Ovary (tissue), 7 donors: ENCODE measurements at regions not wholly inside any gene's neighbourhood (a gene's known extent, or its start where the extent isn't known, plus 50 kb on each side); places are given as distances from the start of the nearest gene placed in this dataset.

Experiments
- DNase-seq, 5 donors: peaks; one replicate each; pipeline ENCODE4 v3.0.0-alpha.2; 2019 to 2020
- H3K27ac ChIP-seq, 2 donors: fragments of 200-600 bp; one replicate each; pipeline versions ENCODE4 v1.5.1 to v1.8.0; 2019 to 2022
- H3K27me3 ChIP-seq: fragments of 200-600 bp; one replicate; pipeline ENCODE4 v1.8.0; 2022
- H3K36me3 ChIP-seq: fragments of 200-600 bp; sonication (generic); one replicate; pipeline ENCODE4 v1.5.1; 2019
- H3K4me1 ChIP-seq: one replicate; pipeline ENCODE4 v1.8.1; 2013; ENCODE audit warnings: mild to moderate bottlenecking, moderate library complexity; ENCODE audit not compliant: insufficient read depth
- H3K4me3 ChIP-seq: fragments of 200-600 bp; sonication (generic); one replicate; pipeline ENCODE4 v1.5.1; 2017
- H3K9me3 ChIP-seq, 2 donors: fragments of 200-600 bp in 1 of 2; sonication (generic) in 1 of 2; one replicate each; pipeline versions ENCODE4 v1.5.1 to v1.8.1; 2013 to 2019; ENCODE audit warnings: mild to moderate bottlenecking in 1 of 2, moderate library complexity in 1 of 2
- CTCF ChIP-seq, 3 donors: fragments of 450-650 bp in 2 of 3; fragments of 200-600 bp in 1 of 3; IDR thresholded peaks; one replicate each; pipeline versions ENCODE4 v1.5.1 to v1.8.0; 2016 to 2022; ENCODE audit warnings: antibody characterized with exemption in 3 of 3, mild to moderate bottlenecking in 1 of 3
- EP300 ChIP-seq: sonication (generic); formaldehyde crosslinking; IDR thresholded peaks from one replicate; pipeline ENCODE4 v1.6.1; 2017; ENCODE audit warnings: antibody characterized with exemption
- POLR2A ChIP-seq: fragments of 450-650 bp; IDR thresholded peaks from one replicate; pipeline ENCODE4 v1.6.1; 2017; ENCODE audit warnings: antibody characterized with exemption, mild to moderate bottlenecking, moderate library complexity
- WGBS, 3 donors: extraction: QIAGEN DNeasy Blood & Tissue Kit in 1 of 3; methylation state at CpG; one replicate each; pipeline versions ENCODE4 v1.1.5 to v1.1.7; 2013 to 2017; 5-methylcytosine and 5-hydroxymethylcytosine counted together
- intact Hi-C, 4 donors: fragments of 100-400 bp; cut with DNase I; formaldehyde crosslinking; loops; one replicate each; pipeline versions ENCODE4 v1.11.0 to v1.15.1; 2022 to 2023
- donor health status: DM: no; HTN: no; CAD: no; lungs with moderate emphysema.
- donor health status: DM: no; HTN: no; CAD: no.
- donor health status: Bipolar disorder and iron deficiency.
- donor health status: DM: no; HTN: no; CAD: no.
- donor health status: DM: yes; HTN: yes; CAD: no.

DNA sequence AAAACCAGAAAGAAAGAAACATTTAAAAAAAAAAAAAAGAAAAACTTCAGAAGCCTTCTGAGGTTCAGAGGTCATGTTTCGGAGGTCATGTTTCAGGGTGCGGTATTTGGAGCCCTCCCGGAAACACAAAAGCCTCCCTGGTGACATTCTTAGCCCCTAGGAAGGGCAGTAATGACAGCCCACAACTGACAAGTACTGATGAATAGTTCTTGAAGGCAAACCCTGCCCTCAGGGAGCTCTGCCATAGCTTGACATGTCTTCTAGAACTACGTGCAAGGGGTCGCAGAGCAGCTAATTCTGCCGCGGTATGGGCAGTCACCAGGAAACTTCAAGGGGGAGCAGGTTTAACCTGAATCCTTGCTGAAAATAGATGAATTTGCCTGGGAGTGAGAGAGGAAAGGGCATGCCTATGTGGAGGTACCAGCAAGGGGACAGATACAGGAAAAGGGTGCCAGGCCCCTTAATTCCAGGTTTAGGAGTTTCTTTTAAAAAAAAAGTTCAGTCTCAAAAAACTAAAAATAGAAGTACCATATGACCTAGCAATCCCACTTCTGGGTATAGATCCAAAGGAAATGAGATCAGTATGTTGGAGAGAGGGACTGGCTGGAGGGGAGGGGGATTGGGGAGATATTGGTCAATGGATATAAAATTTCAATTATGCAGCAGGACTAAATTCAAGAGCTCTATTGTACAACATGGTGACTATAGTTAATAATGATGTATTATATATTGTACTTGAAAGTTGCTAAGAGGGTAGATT, 98.4 kb downstream of the C9orf152 start:
- H3K27ac ChIP-seq: no peak overlapping the region
- H3K27me3 ChIP-seq: no peaks in the 10 kb centered on the region
- WGBS, 3 donors: 79 to 94% (median 87%) methylated on average over 7 of the region's 7 CpGs
- intact Hi-C loops: no loop called here
- no peak for TF ChIP-seq CTCF (IDR thresholded peaks at IDR 0.05)
- TF ChIP-seq EP300: no peak
- no peak for TF ChIP-seq POLR2A
- no peak for DNase-seq
- peaks cover 5% of the 10 kb centered on the region for H3K4me1 ChIP-seq
- H3K4me3 ChIP-seq: no peak overlapping the region
- H3K36me3 ChIP-seq: no peaks in the 10 kb centered on the region
- H3K9me3 ChIP-seq: no peaks in the 10 kb centered on the region

- WGBS, 3 donors: 80 to 97% (median 91%) methylated on average over 2 of the region's 2 CpGs
- Histone ChIP-seq H3K9me3 (no peaks in the 10 kb centered on the region), H3K27ac (no peak overlapping the region), H3K36me3 (no peaks in the 10 kb centered on the region), H3K4me3 (no peak overlapping the region), H3K4me1 (peaks cover 4% of the 10 kb centered on the region), H3K27me3 (no peaks in the 10 kb centered on the region)
- no peak for DNase-seq
- intact Hi-C loops: no loop called here
- TF ChIP-seq POLR2A (no peak), CTCF (IDR thresholded peaks at IDR 0.05) (no peak), EP300 (no peak)
These were observed 97.8 kb downstream of the C9orf152 start for GRCh38 chr9:110110154-110110553.

DNA sequence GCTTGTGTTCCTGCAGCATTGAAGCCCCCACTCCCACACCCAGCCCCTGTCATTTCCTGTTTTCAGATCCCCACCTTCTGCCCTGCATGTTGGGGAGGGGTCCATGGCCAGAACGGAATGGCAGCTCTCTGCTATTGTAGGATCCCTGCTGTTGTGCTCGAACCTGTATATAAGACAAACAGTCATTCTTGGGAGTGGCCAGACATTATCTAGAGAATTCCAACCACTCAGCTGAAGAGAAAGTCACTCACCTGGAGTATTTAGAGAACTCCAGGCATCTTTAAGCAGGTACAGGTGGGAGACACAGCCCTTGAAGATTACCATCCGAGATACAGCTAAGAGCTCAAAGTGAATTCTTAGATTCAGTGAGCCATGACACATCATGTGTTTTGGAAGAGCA, 96.1 kb downstream of the C9orf152 start:
- WGBS, 3 donors: 74 to 80% (median 79%) methylated on average over 3 of the region's 3 CpGs
- no peaks in the 10 kb centered on the region for H3K27me3 ChIP-seq
- H3K9me3 ChIP-seq: no peaks in the 10 kb centered on the region
- intact Hi-C loops: no loop called here
- no peak overlapping the region for H3K4me3 ChIP-seq
- no peak for DNase-seq
- H3K4me1 ChIP-seq: peaks cover 6% of the 10 kb centered on the region
- no peak overlapping the region for H3K27ac ChIP-seq
- no peaks in the 10 kb centered on the region for H3K36me3 ChIP-seq
- TF ChIP-seq CTCF (IDR thresholded peaks at IDR 0.05) (no peak), POLR2A (no peak), EP300 (no peak)

GRCh38 chr9:110112792-110113191, 95.2 kb downstream of the C9orf152 start:
- Histone ChIP-seq H3K9me3 (no peaks in the 10 kb centered on the region), H3K4me1 (peaks cover 6% of the 10 kb centered on the region), H3K36me3 (no peaks in the 10 kb centered on the region), H3K27ac (no peak overlapping the region), H3K27me3 (no peaks in the 10 kb centered on the region), H3K4me3 (no peak overlapping the region)
- WGBS, 3 donors: 89 to 96% (median 95%) methylated on average over 4 of the region's 4 CpGs
- TF ChIP-seq POLR2A (no peak), EP300 (no peak), CTCF (IDR thresholded peaks at IDR 0.05) (no peak)
- no peak for DNase-seq
- intact Hi-C loops: no loop called here
